ENCODE measurements at regions not wholly inside any gene's neighbourhood (a gene's known extent, or its start where the extent isn't known, plus 50 kb on each side); places are given as distances from the start of the nearest gene placed in this dataset.

- DNase-seq (ENCODE audit: low read depth): no peak
- no peak for TF ChIP-seq CTCF (conservative IDR thresholded peaks at IDR 0.05; ENCODE audit: low read depth, low read length)
- no peak overlapping the region for H3K4me3 ChIP-seq (ENCODE audit: low read length)
Measured at GRCh38 chr2:199679883-199680282, 171.1 kb downstream of the FTCDNL1 start.

- no peak for TF ChIP-seq CTCF (conservative IDR thresholded peaks at IDR 0.05; ENCODE audit: low read depth, low read length)
- DNase-seq (ENCODE audit: low read depth): no peak
- H3K4me3 ChIP-seq (ENCODE audit: low read length): no peak overlapping the region
Measured at GRCh38 chr2:199677881-199678280, 173.1 kb downstream of the FTCDNL1 start.

GRCh38 chr2:199668645-199669044, 182.3 kb downstream of the FTCDNL1 start:
- DNase-seq (ENCODE audit: low read depth): no peak
- H3K4me3 ChIP-seq (ENCODE audit: low read length): no peak overlapping the region
- no peak for TF ChIP-seq CTCF (conservative IDR thresholded peaks at IDR 0.05; ENCODE audit: low read depth, low read length)

GRCh38 chr2:199663157-199663556, 187.8 kb downstream of the FTCDNL1 start:
- DNase-seq (ENCODE audit: low read depth): no peak
- TF ChIP-seq CTCF (conservative IDR thresholded peaks at IDR 0.05; ENCODE audit: low read depth, low read length): no peak

GRCh38 chr2:199662255-199662654, 188.7 kb downstream of the FTCDNL1 start:
- DNase-seq (ENCODE audit: low read depth): no peak
- H3K4me3 ChIP-seq (ENCODE audit: low read length): no peak overlapping the region
- no peak for TF ChIP-seq CTCF (conservative IDR thresholded peaks at IDR 0.05; ENCODE audit: low read depth, low read length)

More at GRCh38 chr2:199663157-199663556, 187.8 kb downstream of the FTCDNL1 start:
- no peak overlapping the region for H3K4me3 ChIP-seq (ENCODE audit: low read length)

- no peak for TF ChIP-seq CTCF (conservative IDR thresholded peaks at IDR 0.05; ENCODE audit: low read depth, low read length)
- no peak for DNase-seq (ENCODE audit: low read depth)
- H3K4me3 ChIP-seq (ENCODE audit: low read length): no peak overlapping the region
Measured at GRCh38 chr2:199660167-199660566, 190.8 kb downstream of the FTCDNL1 start.

- no peak for TF ChIP-seq CTCF (conservative IDR thresholded peaks at IDR 0.05; ENCODE audit: low read depth, low read length)
- H3K4me3 ChIP-seq (ENCODE audit: low read length): peak overlapping the region; percentile 48
- DNase-seq (ENCODE audit: low read depth): no peak
Measured at GRCh38 chr2:199659207-199659606, 191.8 kb downstream of the FTCDNL1 start.
